Pancreas (tissue), 10 donors: ENCODE measurements at regions not wholly inside any gene's neighbourhood (a gene's known extent, or its start where the extent isn't known, plus 50 kb on each side); places are given as distances from the start of the nearest gene placed in this dataset.

ENCODE experiments used
- ATAC-seq, 4 donors: fragments of 200-7000 bp; cut with Tn5 transposase; one replicate each; pipeline versions ENCODE4 v1.8.0 to v1.9.1; 2020; ENCODE audit warnings: mild to moderate bottlenecking in 4 of 4, moderate library complexity in 4 of 4
- DNase-seq, 6 donors: peaks; one replicate each; pipeline ENCODE4 v3.0.0-alpha.2; 2020
- FAIRE-seq: peaks from 2 replicates; lab custom pipeline; 2012; peaks lifted over from hg19 to GRCh38; lab: Jason Lieb, UNC
- H3K27ac ChIP-seq, 4 donors: fragments of 200-600 bp; sonication (generic); 1 replicate in 3 of 4; 2 replicates in 1 of 4; pipeline versions ENCODE4 v1.5.0 to v1.8.0; 2020
- H3K27me3 ChIP-seq, 4 donors: fragments of 200-600 bp; one replicate each; pipeline ENCODE4 v1.8.0; 2021
- H3K36me3 ChIP-seq, 3 donors: fragments of 200-600 bp; sonication (generic) in 1 of 3; one replicate each; pipeline versions ENCODE4 v1.5.0 to v1.8.0; 2020 to 2021
- H3K4me1 ChIP-seq, 3 donors: fragments of 200-600 bp; one replicate each; pipeline ENCODE4 v1.8.0; 2021
- H3K4me3 ChIP-seq, 4 donors: fragments of 200-600 bp; sonication (generic) in 2 of 4; one replicate each; pipeline versions ENCODE4 v1.5.0 to v1.8.0; 2020 to 2021
- H3K9me3 ChIP-seq, 4 donors: fragments of 200-600 bp; one replicate each; pipeline ENCODE4 v1.8.0; 2021
- CTCF ChIP-seq, 4 donors: fragments of 200-600 bp; sonication (generic) in 3 of 4; IDR thresholded peaks; one replicate each; pipeline versions ENCODE4 v1.5.0 to v1.8.0; 2021; ENCODE audit warnings: antibody characterized with exemption in 4 of 4
- WGBS, 2 donors: extraction: QIAGEN DNeasy Blood & Tissue Kit; methylation state at CpG; one replicate each; pipeline ENCODE4 v1.1.7; 2013; 5-methylcytosine and 5-hydroxymethylcytosine counted together
- intact Hi-C, 3 donors: fragments of 100-400 bp; cut with DNase I; formaldehyde crosslinking; loops; one replicate each; pipeline versions ENCODE4 v1.11.1 to v1.14.2; 2022
- donor health status: healthy with polysubstance abuse.
- donor health status: DM: no; HTN: no; CAD: no; lungs with moderate emphysema.
- donor health status: DM: no; HTN: no; CAD: no.
- donor health status: control.
- donor health status: control.
- donor health status: Bipolar disorder and iron deficiency.
- donor health status: DM: yes; HTN: yes; CAD: no.
- donor health status: DM: no; HTN: no; CAD: no.
- donor health status: DM: no; HTN: no; CAD: no.
- donor health status: DM: yes; HTN: yes; CAD: no.

- Histone ChIP-seq H3K27ac (no peak overlapping the region), H3K36me3 (no peaks in the 10 kb centered on the region), H3K9me3 (no peaks in the 10 kb centered on the region), H3K27me3 (no peaks in the 10 kb centered on the region), H3K4me1 (no peaks in the 10 kb centered on the region), H3K4me3 (no peak overlapping the region)
- 77 to 83% methylated on average over 5 of the region's 5 CpGs for WGBS, 2 donors
- FAIRE-seq: no peak
- intact Hi-C loops: no loop called here
- TF ChIP-seq CTCF (IDR thresholded peaks at IDR 0.05): no peak
- ATAC-seq: no peak
- no peak for DNase-seq
Measured at GRCh38 chr3:40652072-40652471, 127.3 kb downstream of the ZNF621 start.

GRCh38 chr3:40653001-40653400, 128.2 kb downstream of the ZNF621 start:
- TF ChIP-seq CTCF (IDR thresholded peaks at IDR 0.05): no peak
- Histone ChIP-seq H3K27me3 (no peaks in the 10 kb centered on the region), H3K36me3 (no peaks in the 10 kb centered on the region), H3K27ac (no peak overlapping the region), H3K4me3 (no peak overlapping the region), H3K9me3 (no peaks in the 10 kb centered on the region), H3K4me1 (no peaks in the 10 kb centered on the region)
- no peak for ATAC-seq
- 49 to 54% methylated on average over 2 of the region's 2 CpGs for WGBS, 2 donors
- FAIRE-seq: no peak
- intact Hi-C loops: no loop called here
- DNase-seq: no peak

GRCh38 chr3:40653878-40654277, 129.1 kb downstream of the ZNF621 start:
- WGBS, 2 donors: 85 to 91% methylated on average over 3 of the region's 3 CpGs
- H3K27me3 ChIP-seq: no peaks in the 10 kb centered on the region
- no peak overlapping the region for H3K4me3 ChIP-seq
- no peaks in the 10 kb centered on the region for H3K4me1 ChIP-seq
- no peaks in the 10 kb centered on the region for H3K9me3 ChIP-seq
- no peak overlapping the region for H3K27ac ChIP-seq
- DNase-seq (no peak), ATAC-seq (no peak), FAIRE-seq (no peak)
- intact Hi-C loops: no loop called here
- no peak for TF ChIP-seq CTCF (IDR thresholded peaks at IDR 0.05)
- no peaks in the 10 kb centered on the region for H3K36me3 ChIP-seq

- intact Hi-C loops: no loop called here
- H3K27ac ChIP-seq: no peak overlapping the region
- TF ChIP-seq CTCF (IDR thresholded peaks at IDR 0.05): no peak
- FAIRE-seq: no peak
- no peaks in the 10 kb centered on the region for H3K36me3 ChIP-seq
- H3K27me3 ChIP-seq: no peaks in the 10 kb centered on the region
- no peaks in the 10 kb centered on the region for H3K9me3 ChIP-seq
- ATAC-seq: no peak
- H3K4me3 ChIP-seq: no peak overlapping the region
- DNase-seq: no peak
- WGBS, 2 donors: 79 to 88% methylated on average over 4 of the region's 4 CpGs
- H3K4me1 ChIP-seq: no peaks in the 10 kb centered on the region
Measured at GRCh38 chr3:40655551-40655950, 130.8 kb downstream of the ZNF621 start.

- WGBS, 2 donors: 84 to 85% methylated on average over 3 of the region's 3 CpGs
- intact Hi-C loops: no loop called here
- no peaks in the 10 kb centered on the region for H3K36me3 ChIP-seq
Measured at GRCh38 chr3:40657623-40658022, 132.9 kb downstream of the ZNF621 start.

More at GRCh38 chr3:40657623-40658022, 132.9 kb downstream of the ZNF621 start:
- ATAC-seq: no peak
- no peak for FAIRE-seq
- Histone ChIP-seq H3K9me3 (no peaks in the 10 kb centered on the region), H3K27ac (no peak overlapping the region), H3K4me1 (no peaks in the 10 kb centered on the region), H3K27me3 (no peaks in the 10 kb centered on the region), H3K4me3 (no peak overlapping the region)
- no peak for TF ChIP-seq CTCF (IDR thresholded peaks at IDR 0.05)
- no peak for DNase-seq
